ENCODE measurements at regions not wholly inside any gene's neighbourhood (a gene's known extent, or its start where the extent isn't known, plus 50 kb on each side); places are given as distances from the start of the nearest gene placed in this dataset.

DNA sequence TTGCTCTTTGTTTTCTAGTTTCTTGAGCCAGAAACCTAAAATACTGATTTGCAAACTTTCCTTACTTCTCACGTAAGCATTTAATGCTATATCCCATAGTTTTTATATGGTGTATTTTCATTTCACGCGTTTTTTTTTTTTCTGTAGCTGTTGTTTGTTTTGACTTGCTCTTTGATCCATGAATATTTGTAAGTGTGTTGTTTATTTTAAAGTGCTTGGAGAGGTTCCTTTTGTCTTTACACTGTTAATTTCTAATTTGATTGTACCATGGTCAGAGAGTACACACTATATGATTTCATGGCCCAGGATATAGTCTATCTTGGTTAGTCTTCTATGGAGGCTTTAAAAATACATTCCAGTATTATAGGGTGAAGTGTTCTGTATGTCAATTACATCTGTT, 84.8 kb upstream of the RNF217 start:
- TF ChIP-seq, protein P1, sequence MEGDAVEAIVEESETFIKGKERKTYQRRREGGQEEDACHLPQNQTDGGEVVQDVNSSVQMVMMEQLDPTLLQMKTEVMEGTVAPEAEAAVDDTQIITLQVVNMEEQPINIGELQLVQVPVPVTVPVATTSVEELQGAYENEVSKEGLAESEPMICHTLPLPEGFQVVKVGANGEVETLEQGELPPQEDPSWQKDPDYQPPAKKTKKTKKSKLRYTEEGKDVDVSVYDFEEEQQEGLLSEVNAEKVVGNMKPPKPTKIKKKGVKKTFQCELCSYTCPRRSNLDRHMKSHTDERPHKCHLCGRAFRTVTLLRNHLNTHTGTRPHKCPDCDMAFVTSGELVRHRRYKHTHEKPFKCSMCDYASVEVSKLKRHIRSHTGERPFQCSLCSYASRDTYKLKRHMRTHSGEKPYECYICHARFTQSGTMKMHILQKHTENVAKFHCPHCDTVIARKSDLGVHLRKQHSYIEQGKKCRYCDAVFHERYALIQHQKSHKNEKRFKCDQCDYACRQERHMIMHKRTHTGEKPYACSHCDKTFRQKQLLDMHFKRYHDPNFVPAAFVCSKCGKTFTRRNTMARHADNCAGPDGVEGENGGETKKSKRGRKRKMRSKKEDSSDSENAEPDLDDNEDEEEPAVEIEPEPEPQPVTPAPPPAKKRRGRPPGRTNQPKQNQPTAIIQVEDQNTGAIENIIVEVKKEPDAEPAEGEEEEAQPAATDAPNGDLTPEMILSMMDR (IDR thresholded peaks at IDR 0.05; ENCODE audit: poor library complexity, severe bottlenecking), result no peak
- no peaks in the 10 kb centered on the region for H3K27me3 ChIP-seq (ENCODE audit: insufficient read depth, poor library complexity, severe bottlenecking)
- no peak for ATAC-seq (ENCODE audit: low read depth)

DNA sequence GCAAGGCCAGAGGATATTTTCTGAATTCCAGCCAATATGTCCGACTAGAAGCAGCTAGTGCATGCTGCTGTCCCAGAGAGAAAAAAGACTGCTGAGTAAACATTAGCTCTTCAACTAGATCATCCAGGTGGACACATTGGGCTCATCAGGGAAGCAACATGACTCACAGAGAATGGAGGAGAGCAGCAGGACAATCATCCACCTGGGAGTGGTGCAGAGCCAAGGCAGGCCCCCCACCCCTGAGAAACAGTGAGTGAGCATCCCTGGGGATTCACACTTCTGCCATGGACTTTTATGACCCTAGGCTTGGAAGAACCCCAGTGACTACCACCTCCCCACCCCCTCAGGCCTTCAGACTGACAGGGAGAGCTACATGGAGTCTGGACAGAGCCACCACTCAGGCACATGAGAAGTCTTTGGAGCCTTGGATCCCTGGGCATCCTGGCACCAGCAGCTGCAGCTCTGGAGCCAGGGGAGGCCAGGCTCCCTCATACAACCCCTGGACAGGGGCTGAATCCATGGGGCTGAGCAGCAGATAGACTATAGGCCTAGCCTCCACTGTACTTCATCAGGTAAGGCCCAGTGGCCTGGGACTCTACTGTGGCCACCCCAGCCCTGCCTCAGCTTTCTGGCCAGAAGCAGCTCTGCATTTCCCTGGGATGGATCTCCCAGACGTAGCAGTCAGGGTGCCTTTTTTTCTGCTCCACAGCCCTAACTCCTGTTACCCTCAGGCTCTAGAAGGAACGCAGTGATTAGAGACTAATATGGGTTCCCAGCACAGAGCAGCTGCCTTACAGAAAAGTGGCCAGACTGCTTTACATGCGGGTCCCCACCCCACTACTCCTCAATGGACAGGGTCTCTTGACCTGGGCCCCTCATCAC, 82.9 kb upstream of the RNF217 start:
- TF ChIP-seq, protein P1 (IDR thresholded peaks at IDR 0.05; ENCODE audit: poor library complexity, severe bottlenecking), result no peak
- H3K27ac ChIP-seq (ENCODE audit: poor library complexity, severe bottlenecking), result no peak overlapping the region
- no peaks in the 10 kb centered on the region for H3K9me3 ChIP-seq (ENCODE audit: severe bottlenecking)
- no peak for ATAC-seq (ENCODE audit: low read depth)
- H3K27me3 ChIP-seq (ENCODE audit: insufficient read depth, poor library complexity, severe bottlenecking), result no peaks in the 10 kb centered on the region
- no peaks in the 10 kb centered on the region for H3K36me3 ChIP-seq (ENCODE audit: low read depth)
- H3K4me3 ChIP-seq (ENCODE audit: severe bottlenecking), result no peak overlapping the region
- no peak for DNase-seq (ENCODE audit: low spot score)
- H3K4me1 ChIP-seq (ENCODE audit: insufficient read depth, poor library complexity, severe bottlenecking), result peaks cover 25% of the 10 kb centered on the region

More for the DNA sequence above, 84.8 kb upstream of the RNF217 start:
- Histone ChIP-seq H3K36me3 (ENCODE audit: low read depth) (no peaks in the 10 kb centered on the region), H3K9me3 (ENCODE audit: severe bottlenecking) (no peaks in the 10 kb centered on the region), H3K4me1 (ENCODE audit: insufficient read depth, poor library complexity, severe bottlenecking) (peaks cover 14% of the 10 kb centered on the region), H3K4me3 (ENCODE audit: severe bottlenecking) (no peak overlapping the region), H3K27ac (ENCODE audit: poor library complexity, severe bottlenecking) (no peak overlapping the region)
- DNase-seq (ENCODE audit: low spot score), result no peak

DNA sequence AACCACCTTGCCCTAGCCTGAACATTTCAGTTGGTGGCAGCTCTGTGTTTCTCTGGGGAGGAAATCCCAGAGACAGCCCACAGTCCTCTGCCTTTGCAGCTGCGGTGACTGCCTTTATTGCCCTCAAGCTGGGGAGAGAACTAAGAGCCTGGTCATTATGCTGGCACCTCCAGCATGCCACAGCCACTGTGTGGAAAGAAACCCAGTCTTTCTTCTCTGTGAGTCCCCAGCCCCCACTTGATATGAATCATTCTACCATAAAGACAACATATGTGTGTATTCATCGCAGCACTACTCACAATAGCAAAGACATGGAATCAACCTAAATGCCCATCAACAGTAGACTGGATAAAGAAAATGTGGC, 82.3 kb upstream of the RNF217 start:
- H3K9me3 ChIP-seq (ENCODE audit: severe bottlenecking), result no peaks in the 10 kb centered on the region
- no peaks in the 10 kb centered on the region for H3K27me3 ChIP-seq (ENCODE audit: insufficient read depth, poor library complexity, severe bottlenecking)
- H3K27ac ChIP-seq (ENCODE audit: poor library complexity, severe bottlenecking), result no peak overlapping the region
- H3K4me1 ChIP-seq (ENCODE audit: insufficient read depth, poor library complexity, severe bottlenecking), result peaks cover 25% of the 10 kb centered on the region
- TF ChIP-seq, protein P1 (IDR thresholded peaks at IDR 0.05; ENCODE audit: poor library complexity, severe bottlenecking), result no peak
- no peak overlapping the region for H3K4me3 ChIP-seq (ENCODE audit: severe bottlenecking)
- ATAC-seq (ENCODE audit: low read depth) (no peak), DNase-seq (ENCODE audit: low spot score) (no peak)
- no peaks in the 10 kb centered on the region for H3K36me3 ChIP-seq (ENCODE audit: low read depth)

DNA sequence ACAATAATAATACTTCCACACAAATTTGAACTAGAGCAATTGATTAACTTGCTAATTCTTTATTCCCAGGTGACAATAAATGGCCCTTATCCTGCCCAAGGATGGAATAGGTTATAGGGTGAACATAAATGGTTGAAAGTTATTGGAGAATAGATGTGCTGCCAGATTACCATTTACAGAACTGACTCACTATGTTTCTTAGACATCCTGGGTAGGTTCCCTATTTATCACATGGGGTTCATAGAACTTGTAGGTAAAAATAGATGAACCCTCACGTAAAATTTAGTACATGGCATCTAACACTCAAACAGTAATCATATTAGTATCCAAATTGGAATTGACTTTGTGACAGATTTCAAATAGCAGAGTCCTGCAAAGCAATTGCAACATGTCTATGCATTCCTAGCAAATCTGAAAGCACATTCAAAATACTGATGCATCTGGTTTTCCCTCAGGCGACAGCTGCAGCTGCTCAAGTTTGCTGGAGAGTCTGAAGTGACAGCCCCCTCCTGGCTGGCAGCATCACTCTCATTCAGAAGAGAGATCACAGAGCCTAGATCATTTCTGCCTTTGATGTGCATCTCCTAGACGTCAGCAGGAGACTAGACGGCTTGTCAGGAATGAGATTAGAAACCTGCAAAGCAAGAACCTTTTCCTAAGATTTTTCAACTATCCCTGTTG, 80.2 kb upstream of the RNF217 start:
- peak; percentile 63 for ATAC-seq (ENCODE audit: low read depth)
- Histone ChIP-seq H3K27me3 (ENCODE audit: insufficient read depth, poor library complexity, severe bottlenecking) (no peaks in the 10 kb centered on the region), H3K27ac (ENCODE audit: poor library complexity, severe bottlenecking) (peak overlapping the region; percentile 79), H3K9me3 (ENCODE audit: severe bottlenecking) (no peaks in the 10 kb centered on the region), H3K4me3 (ENCODE audit: severe bottlenecking) (no peak overlapping the region), H3K36me3 (ENCODE audit: low read depth) (no peaks in the 10 kb centered on the region), H3K4me1 (ENCODE audit: insufficient read depth, poor library complexity, severe bottlenecking) (peaks cover 25% of the 10 kb centered on the region)
- TF ChIP-seq, protein P1 (IDR thresholded peaks at IDR 0.05; ENCODE audit: poor library complexity, severe bottlenecking), result peak; percentile 5
- no peak for DNase-seq (ENCODE audit: low spot score)

All from RWPE2 (cell line).